GM06990 (cell line): ENCODE measurements at regions not wholly inside any gene's neighbourhood (a gene's known extent, or its start where the extent isn't known, plus 50 kb on each side); places are given as distances from the start of the nearest gene placed in this dataset.

Experiments
- DNase-seq: peaks from one replicate; pipeline ENCODE4 v3.0.0-alpha.2; 2011; ENCODE audit not compliant: insufficient read length; ENCODE audit errors: extremely low read depth
- H3K27me3 ChIP-seq: replicated peaks from 2 replicates; pipeline ENCODE4 v1.6.0; 2011; ENCODE audit warnings: low read length; ENCODE audit not compliant: control insufficient read depth, insufficient read depth
- H3K36me3 ChIP-seq: 2 replicates; pipeline ENCODE4 v1.5.1; 2011; ENCODE audit warnings: low read length; ENCODE audit not compliant: control insufficient read depth, insufficient read depth
- H3K4me3 ChIP-seq: replicated peaks from 2 replicates; pipeline ENCODE4 v1.5.1; 2011; ENCODE audit warnings: low read depth, mild to moderate bottlenecking, control low read depth, low read length
- CTCF ChIP-seq: IDR thresholded peaks from 2 replicates; pipeline ENCODE4 v1.5.1; 2011; ENCODE audit warnings: low read length, control low read depth, mild to moderate bottlenecking, inconsistent platforms; ENCODE audit not compliant: insufficient read depth, poor library complexity, severe bottlenecking

- no peak for DNase-seq
- H3K4me3 ChIP-seq = no peak overlapping the region
- no peaks in the 10 kb centered on the region for H3K36me3 ChIP-seq
- H3K27me3 ChIP-seq = no peaks in the 10 kb centered on the region
- no peak for TF ChIP-seq CTCF
These were observed 71.9 kb upstream of the C15orf39 start for GRCh38 chr15:75129788-75130187.

- DNase-seq = no peak
- TF ChIP-seq CTCF = no peak
- H3K4me3 ChIP-seq = no peak overlapping the region; the same call in 1 of the 2 replicates
- H3K36me3 ChIP-seq = no peaks in the 10 kb centered on the region
- H3K27me3 ChIP-seq = no peaks in the 10 kb centered on the region
These were observed 70.4 kb upstream of the C15orf39 start for GRCh38 chr15:75131269-75131643.

- H3K27me3 ChIP-seq = no peaks in the 10 kb centered on the region
These were observed 66.9 kb upstream of the C15orf39 start for GRCh38 chr15:75134748-75135147.

GRCh38 chr15:75136118-75136517 lies 65.6 kb upstream of the C15orf39 start:
- no peak for TF ChIP-seq CTCF
- H3K36me3 ChIP-seq = no peaks in the 10 kb centered on the region
- DNase-seq = no peak
- no peak overlapping the region for H3K4me3 ChIP-seq
- no peaks in the 10 kb centered on the region for H3K27me3 ChIP-seq

More at GRCh38 chr15:75134748-75135147, 66.9 kb upstream of the C15orf39 start:
- no peak for DNase-seq
- TF ChIP-seq CTCF = no peak
- no peak overlapping the region for H3K4me3 ChIP-seq
- H3K36me3 ChIP-seq = no peaks in the 10 kb centered on the region

GRCh38 chr15:75136758-75137157 lies 64.9 kb upstream of the C15orf39 start:
- no peak for TF ChIP-seq CTCF
- DNase-seq = no peak
- no peaks in the 10 kb centered on the region for H3K27me3 ChIP-seq
- H3K36me3 ChIP-seq = no peaks in the 10 kb centered on the region
- H3K4me3 ChIP-seq = no peak overlapping the region
